ENCODE measurements at regions not wholly inside any gene's neighbourhood (a gene's known extent, or its start where the extent isn't known, plus 50 kb on each side); places are given as distances from the start of the nearest gene placed in this dataset.

GRCh38 chr13:76737526-76737925 lies 148.7 kb downstream of the KCTD12 start (continued):
- TF ChIP-seq BACH1 (IDR thresholded peaks at IDR 0.05; ENCODE audit: low read length) (no peak), KDM5A (IDR thresholded peaks at IDR 0.05; ENCODE audit: low read length) (no peak)

Data from H1 (cell line).